Osteoblast (primary cell): ENCODE measurements at regions not wholly inside any gene's neighbourhood (a gene's known extent, or its start where the extent isn't known, plus 50 kb on each side); places are given as distances from the start of the nearest gene placed in this dataset.

Experiments
- DNase-seq: peaks from one replicate; pipeline ENCODE4 v3.0.0; 2011; ENCODE audit warnings: low spot score, mixed read lengths; ENCODE audit not compliant: insufficient read length; ENCODE audit errors: missing footprints
- H2AFZ ChIP-seq: 2 replicates; pipeline ENCODE4 v1.6.0; 2011; ENCODE audit warnings: mild to moderate bottlenecking, low read length
- H3K27ac ChIP-seq: 2 replicates; pipeline ENCODE4 v1.5.1; 2011; ENCODE audit warnings: mild to moderate bottlenecking, low read depth, low read length, moderate library complexity
- H3K27me3 ChIP-seq: 2 replicates; pipeline ENCODE4 v1.6.0; 2012; ENCODE audit warnings: mild to moderate bottlenecking, control low read depth, inconsistent platforms, low read length, moderate library complexity; ENCODE audit not compliant: insufficient read depth
- H3K36me3 ChIP-seq: 2 replicates; pipeline ENCODE4 v1.5.1; 2011; ENCODE audit warnings: mild to moderate bottlenecking, low read length, control low read depth, moderate library complexity; ENCODE audit not compliant: insufficient read depth
- H3K4me1 ChIP-seq: 2 replicates; pipeline ENCODE4 v1.5.1; 2011; ENCODE audit warnings: mild to moderate bottlenecking, low read length, control low read depth, moderate library complexity; ENCODE audit not compliant: insufficient read depth
- H3K4me2 ChIP-seq: 2 replicates; pipeline ENCODE4 v1.6.0; 2011; ENCODE audit warnings: mild to moderate bottlenecking, low read length; ENCODE audit not compliant: insufficient read depth
- H3K4me3 ChIP-seq: fragments of 200-600 bp; sonication (generic); 3 replicates; pipeline ENCODE4 v1.5.1; 2012; ENCODE audit warnings: mild to moderate bottlenecking, low read length, inconsistent platforms; ENCODE audit not compliant: insufficient read depth
- H3K79me2 ChIP-seq: 2 replicates; pipeline ENCODE4 v1.6.0; 2012; ENCODE audit warnings: mild to moderate bottlenecking, low read length, control low read depth, inconsistent platforms; ENCODE audit not compliant: insufficient read depth
- H3K9me3 ChIP-seq: 2 replicates; pipeline ENCODE4 v1.5.1; 2011; ENCODE audit warnings: low read depth, low read length, control low read depth
- H4K20me1 ChIP-seq: 2 replicates; pipeline ENCODE4 v1.6.0; 2012; ENCODE audit warnings: mild to moderate bottlenecking, low read length, control low read depth; ENCODE audit not compliant: insufficient read depth
- CTCF ChIP-seq: IDR thresholded peaks from 2 replicates; pipeline ENCODE4 v1.5.1; 2011; ENCODE audit warnings: mild to moderate bottlenecking, low read depth, low read length, moderate library complexity; ENCODE audit errors: extremely low read depth

DNA sequence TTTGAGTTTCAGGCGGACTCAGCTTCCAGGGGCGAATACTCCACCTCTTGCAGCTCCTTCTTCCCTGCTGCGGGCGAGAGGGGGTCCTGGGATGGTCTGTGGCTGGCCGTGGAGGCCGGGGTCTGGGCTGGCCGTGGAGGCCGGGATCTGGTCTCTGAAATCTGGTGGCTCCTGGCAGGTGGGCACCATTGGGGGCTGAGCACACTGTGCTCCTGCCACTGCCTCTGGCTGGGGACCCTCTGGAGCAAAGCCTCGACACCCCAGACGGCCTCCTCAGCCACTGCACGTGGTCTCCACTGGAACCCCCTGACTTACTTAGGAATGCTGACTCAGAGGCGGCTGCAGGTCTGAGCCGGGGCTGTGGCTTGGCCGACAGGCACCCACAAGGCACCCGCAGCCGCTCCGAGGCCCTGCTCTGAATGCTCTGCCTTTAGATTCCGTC, 100.1 kb upstream of the ALKAL2 start:
- Histone ChIP-seq H3K79me2 (no peaks in the 10 kb centered on the region), H3K4me1 (no peaks in the 10 kb centered on the region), H3K4me3 (no peak overlapping the region), H3K9me3 (peaks cover 3% of the 10 kb centered on the region), H3K27ac (no peak overlapping the region), H4K20me1 (no peaks in the 10 kb centered on the region), H3K36me3 (no peaks in the 10 kb centered on the region), H3K4me2 (no peak overlapping the region), H2AFZ (no peak overlapping the region), H3K27me3 (no peaks in the 10 kb centered on the region)
- TF ChIP-seq CTCF: no peak
- no peak for DNase-seq

DNA sequence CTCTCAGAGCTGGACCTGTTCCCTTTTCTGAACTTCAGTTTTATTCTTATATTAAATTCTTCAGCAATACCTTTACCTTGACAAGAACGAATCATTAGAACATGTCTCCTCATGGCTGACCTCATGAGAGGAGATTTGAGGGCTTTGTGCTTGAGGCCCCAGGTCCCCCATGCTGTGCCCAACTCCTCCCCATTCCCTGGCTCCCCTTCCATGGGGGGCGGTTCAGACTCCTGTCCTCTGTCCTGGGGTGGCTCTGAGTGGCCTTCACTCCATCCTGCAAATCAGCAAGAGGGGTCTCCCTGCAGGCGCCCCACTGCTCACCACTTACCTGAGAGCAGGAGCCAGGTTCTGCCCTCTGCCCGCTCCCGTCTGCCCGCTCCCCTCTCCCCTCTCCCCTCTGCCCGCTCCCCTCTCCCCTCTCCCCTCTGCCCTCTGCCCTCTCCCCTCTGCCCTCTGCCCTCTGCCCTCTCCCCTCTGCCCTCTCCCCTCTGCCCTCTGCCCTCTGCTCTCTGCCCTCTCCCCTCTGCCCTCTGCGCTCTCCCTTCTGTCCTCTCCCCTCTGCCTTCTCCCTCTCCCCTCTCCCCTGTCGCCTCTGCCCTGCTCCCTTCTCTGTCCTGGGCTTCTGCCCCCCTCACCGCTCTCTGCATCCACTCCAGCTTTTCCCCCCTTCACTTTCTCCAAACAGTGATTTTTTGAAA, 98.7 kb upstream of the ALKAL2 start:
- TF ChIP-seq CTCF: no peak
- peaks cover 3% of the 10 kb centered on the region for H3K9me3 ChIP-seq
- no peak for DNase-seq

GRCh38 chr2:385785-386184, 97.9 kb upstream of the ALKAL2 start:
- H3K4me1 ChIP-seq: no peaks in the 10 kb centered on the region
- H3K9me3 ChIP-seq: peaks cover 3% of the 10 kb centered on the region
- H4K20me1 ChIP-seq: no peaks in the 10 kb centered on the region
- no peaks in the 10 kb centered on the region for H3K27me3 ChIP-seq
- H3K27ac ChIP-seq: no peak overlapping the region
- DNase-seq: no peak
- no peak overlapping the region for H3K4me3 ChIP-seq
- H3K36me3 ChIP-seq: no peaks in the 10 kb centered on the region
- H2AFZ ChIP-seq: no peak overlapping the region
- no peak overlapping the region for H3K4me2 ChIP-seq
- H3K79me2 ChIP-seq: no peaks in the 10 kb centered on the region
- TF ChIP-seq CTCF: no peak

More for the DNA sequence above, 98.7 kb upstream of the ALKAL2 start:
- no peak overlapping the region for H2AFZ ChIP-seq
- H3K27ac ChIP-seq: no peak overlapping the region
- H3K79me2 ChIP-seq: no peaks in the 10 kb centered on the region
- H4K20me1 ChIP-seq: no peaks in the 10 kb centered on the region
- H3K27me3 ChIP-seq: no peaks in the 10 kb centered on the region
- H3K36me3 ChIP-seq: no peaks in the 10 kb centered on the region
- H3K4me3 ChIP-seq: no peak overlapping the region
- H3K4me1 ChIP-seq: no peaks in the 10 kb centered on the region
- H3K4me2 ChIP-seq: no peak overlapping the region

GRCh38 chr2:385061-385460, 97.2 kb upstream of the ALKAL2 start:
- H3K9me3 ChIP-seq: peaks cover 3% of the 10 kb centered on the region

More at GRCh38 chr2:385061-385460, 97.2 kb upstream of the ALKAL2 start:
- no peak for DNase-seq
- Histone ChIP-seq H3K79me2 (no peaks in the 10 kb centered on the region), H3K27me3 (no peaks in the 10 kb centered on the region), H3K27ac (no peak overlapping the region), H2AFZ (no peak overlapping the region), H3K4me1 (no peaks in the 10 kb centered on the region), H3K36me3 (no peaks in the 10 kb centered on the region), H4K20me1 (no peaks in the 10 kb centered on the region), H3K4me2 (no peak overlapping the region), H3K4me3 (no peak overlapping the region)
- TF ChIP-seq CTCF: no peak
